GM12878 (cell line): ENCODE measurements at regions not wholly inside any gene's neighbourhood (a gene's known extent, or its start where the extent isn't known, plus 50 kb on each side); places are given as distances from the start of the nearest gene placed in this dataset.

Source experiments
- CTCF ChIP-seq, 3 experiments: IDR thresholded peaks in 2 of 3; conservative IDR thresholded peaks in 1 of 3; 2 replicates each; pipeline ENCODE4 v1.5.1; 2011; ENCODE audit warnings: low read depth in 3 of 3, low read length in 3 of 3, mild to moderate bottlenecking in 3 of 3, control low read depth in 2 of 3, moderate library complexity in 2 of 3, inconsistent platforms in 1 of 3, mixed read lengths in 1 of 3; ENCODE audit not compliant: control insufficient read depth in 2 of 3, insufficient read depth in 1 of 3; ENCODE audit errors: extremely low read depth in 1 of 3
- EGR1 ChIP-seq, 2 experiments: IDR thresholded peaks; 1 replicate in 1 of 2; 2 replicates in 1 of 2; pipeline ENCODE4 v1.6.1; 2011 to 2012; ENCODE audit warnings: low read depth in 2 of 2, low read length in 2 of 2, borderline replicate concordance in 1 of 2, mild to moderate bottlenecking in 1 of 2, moderate library complexity in 1 of 2
- FOS ChIP-seq: IDR thresholded peaks from 3 replicates; pipeline ENCODE4 v1.6.1; 2011; ENCODE audit warnings: borderline replicate concordance; ENCODE audit not compliant: insufficient read length; ENCODE audit errors: extremely low read depth
- MXI1 ChIP-seq: fragments of 150-350 bp; IDR thresholded peaks from 2 replicates; pipeline ENCODE4 v1.6.1; 2011; ENCODE audit warnings: low read depth, mild to moderate bottlenecking, inconsistent platforms, low read length, improper control_type of control experiment
- NRF1 ChIP-seq: conservative IDR thresholded peaks from 2 replicates; pipeline ENCODE4 v1.6.1; 2011; ENCODE audit warnings: mild to moderate bottlenecking, low read depth, low read length, improper control_type of control experiment
- POLR2AphosphoS5 ChIP-seq: IDR thresholded peaks from 2 replicates; pipeline ENCODE4 v1.6.1; 2011; ENCODE audit warnings: mild to moderate bottlenecking, low read length, inconsistent platforms
- RAD21 ChIP-seq: IDR thresholded peaks from 2 replicates; pipeline ENCODE4 v1.6.1; 2011; ENCODE audit warnings: mild to moderate bottlenecking, low read depth, low read length, moderate library complexity; ENCODE audit not compliant: insufficient read depth
- SMAD1 ChIP-seq: fragments of 450-650 bp; IDR thresholded peaks from 2 replicates; pipeline ENCODE4 v1.6.1; 2018; ENCODE audit warnings: mild to moderate bottlenecking, low read depth; ENCODE audit not compliant: partially characterized antibody
- TBL1XR1 ChIP-seq: IDR thresholded peaks from 2 replicates; pipeline ENCODE4 v1.6.1; 2012; ENCODE audit warnings: low read depth, low read length, improper control_type of control experiment
- TCF3 ChIP-seq: IDR thresholded peaks from 2 replicates; pipeline ENCODE4 v1.6.1; 2012; ENCODE audit warnings: low read depth, mild to moderate bottlenecking, low read length, borderline replicate concordance; ENCODE audit not compliant: insufficient read depth
- USF1 ChIP-seq: IDR thresholded peaks from 2 replicates; pipeline ENCODE4 v1.6.1; 2011; ENCODE audit warnings: borderline replicate concordance, low read depth, mild to moderate bottlenecking, moderate library complexity, mixed read lengths, low read length; ENCODE audit not compliant: insufficient read depth; ENCODE audit errors: extremely low read length
- TF ChIP-seq, protein P1 (sequence below): IDR thresholded peaks from 2 replicates; pipeline ENCODE4 v1.6.1; 2011; ENCODE audit warnings: low read depth, mild to moderate bottlenecking, low read length, moderate library complexity, borderline replicate concordance; ENCODE audit errors: extremely low read depth

DNA sequence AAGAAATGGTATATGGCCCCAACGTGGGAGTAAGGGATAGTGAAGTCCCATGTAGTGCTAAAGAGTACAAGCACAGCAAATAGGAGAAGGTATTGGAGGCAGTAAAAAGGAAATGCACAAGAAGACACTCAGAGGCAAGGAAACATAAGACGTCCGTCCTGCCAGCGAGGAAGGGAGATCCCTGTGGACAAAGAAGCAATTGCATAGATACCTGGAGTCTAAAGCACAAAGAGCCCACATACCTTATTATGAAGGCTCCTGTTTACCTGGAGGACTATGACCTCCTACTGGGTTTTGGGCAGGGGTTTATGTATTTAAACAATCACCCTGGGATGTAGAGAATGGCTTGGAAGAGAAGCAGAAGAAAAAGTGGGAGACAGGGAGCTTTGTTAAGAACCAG, 341.2 kb upstream of the DCN start:
- TF ChIP-seq EGR1 (IDR thresholded peaks at IDR 0.05; ENCODE audit: borderline replicate concordance in 1 of 2, low read depth in 2 of 2, low read length in 2 of 2) (no peak), CTCF (IDR thresholded peaks at IDR 0.05 in 2 of 3, conservative IDR thresholded peaks at IDR 0.05 in 1 of 3; ENCODE audit: control insufficient read depth in 2 of 3, extremely low read depth in 1 of 3, insufficient read depth in 1 of 3, low read depth in 3 of 3, low read length in 3 of 3) (no peak), POLR2AphosphoS5 (no peak), RAD21 (no peak), MXI1 (no peak), FOS (no peak), USF1 (no peak), TCF3 (no peak), SMAD1 (no peak), NRF1 (no peak), TBL1XR1 (no peak)
- TF ChIP-seq, protein P1, sequence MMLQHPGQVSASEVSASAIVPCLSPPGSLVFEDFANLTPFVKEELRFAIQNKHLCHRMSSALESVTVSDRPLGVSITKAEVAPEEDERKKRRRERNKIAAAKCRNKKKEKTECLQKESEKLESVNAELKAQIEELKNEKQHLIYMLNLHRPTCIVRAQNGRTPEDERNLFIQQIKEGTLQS = no peak
